ENCODE measurements at regions not wholly inside any gene's neighbourhood (a gene's known extent, or its start where the extent isn't known, plus 50 kb on each side); places are given as distances from the start of the nearest gene placed in this dataset.
"Not testable (repeated sequence)": the region's sequence is repeated elsewhere in the genome, so short reads cannot be mapped to it uniquely, and the experiment has no call there.

DNA sequence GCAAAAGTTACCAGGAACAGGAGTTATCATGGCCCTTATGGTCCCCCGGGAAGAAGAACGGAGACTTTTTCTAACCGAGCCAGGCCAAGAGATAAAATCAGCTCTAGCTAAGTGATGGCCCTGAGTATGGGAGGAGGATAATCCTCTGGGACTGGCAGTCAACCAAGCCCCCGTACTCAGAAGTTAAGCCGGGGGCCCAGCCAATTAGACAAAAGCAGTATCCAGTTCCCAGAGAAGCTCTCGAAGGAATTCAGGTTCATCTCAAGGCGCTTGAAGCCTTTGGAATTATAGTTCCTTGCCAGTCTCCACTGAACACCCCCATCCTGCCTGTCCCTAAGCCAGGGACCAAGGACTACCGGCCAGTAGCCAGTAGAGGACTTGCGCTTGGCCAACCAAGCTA is 365.3 kb upstream of the TCF4 start:
- DNase-seq (ENCODE audit: low read depth) = no peak

- not testable (repeated sequence) for DNase-seq (ENCODE audit: low read depth)
Observed at GRCh38 chr18:55951738-55952137, 363.7 kb upstream of the TCF4 start.

DNA sequence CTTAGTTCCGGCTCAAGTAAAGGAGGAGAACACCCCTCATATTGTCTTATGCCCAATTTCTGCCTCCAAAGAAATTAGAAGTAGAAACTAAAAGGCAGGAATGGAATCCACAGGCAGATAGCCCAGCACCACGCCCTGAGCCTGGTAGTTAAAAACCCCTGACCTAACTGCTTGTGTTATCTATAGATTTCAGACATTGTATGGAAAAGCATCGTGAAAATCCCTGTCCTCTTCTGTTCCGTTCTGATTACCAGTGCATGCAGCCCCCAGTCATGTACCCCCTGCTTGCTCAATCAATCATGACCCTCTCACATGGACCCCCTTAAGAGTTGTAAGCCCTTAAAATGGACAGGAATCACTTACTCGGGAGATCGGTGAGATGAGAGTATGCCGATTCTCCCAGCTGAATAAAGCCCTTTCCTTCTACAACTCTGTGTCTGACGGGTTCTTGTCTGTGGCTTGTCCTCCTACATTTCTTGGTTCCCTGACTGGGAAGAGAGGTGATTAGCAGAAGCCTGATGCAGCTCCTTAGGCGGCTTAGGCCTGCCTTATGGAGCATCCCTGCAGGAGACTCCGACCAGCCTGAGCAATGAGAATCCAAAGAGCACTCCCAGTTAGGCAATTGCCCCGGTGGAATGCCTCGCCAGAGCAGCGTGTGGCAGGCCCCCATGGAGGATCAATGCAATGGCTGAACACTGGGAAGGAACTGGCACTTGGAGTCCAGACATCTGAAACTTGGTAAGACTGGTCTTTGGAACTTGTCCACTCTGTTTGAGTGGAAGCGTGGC is 362.6 kb upstream of the TCF4 start:
- no peak for DNase-seq (ENCODE audit: low read depth)

- no peak for DNase-seq (ENCODE audit: low read depth)
Observed at GRCh38 chr18:55934821-55935220, 346.8 kb upstream of the TCF4 start.

GRCh38 chr18:55932675-55933074 is 344.7 kb upstream of the TCF4 start:
- no peak for DNase-seq (ENCODE audit: low read depth)

DNA sequence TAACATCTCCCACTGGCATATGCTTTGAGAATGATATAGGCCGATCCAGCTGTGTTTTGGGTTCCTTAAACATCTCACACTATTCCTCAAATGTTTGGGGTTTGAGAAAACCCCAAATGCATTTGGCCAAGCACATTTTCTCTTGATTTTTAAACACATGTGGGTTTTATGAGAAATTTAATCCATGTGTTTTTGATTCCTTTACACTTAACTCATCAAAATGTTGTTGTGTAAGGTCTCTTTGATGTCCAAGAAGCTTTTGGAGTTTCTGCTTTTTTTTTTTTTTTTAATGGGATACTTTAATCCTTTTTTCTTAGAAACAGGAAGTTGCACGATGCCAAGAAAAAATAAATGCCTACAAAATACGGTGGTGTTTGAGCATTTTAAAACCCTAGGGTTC is 339.8 kb upstream of the TCF4 start:
- no peak for DNase-seq (ENCODE audit: low read depth)

DNA sequence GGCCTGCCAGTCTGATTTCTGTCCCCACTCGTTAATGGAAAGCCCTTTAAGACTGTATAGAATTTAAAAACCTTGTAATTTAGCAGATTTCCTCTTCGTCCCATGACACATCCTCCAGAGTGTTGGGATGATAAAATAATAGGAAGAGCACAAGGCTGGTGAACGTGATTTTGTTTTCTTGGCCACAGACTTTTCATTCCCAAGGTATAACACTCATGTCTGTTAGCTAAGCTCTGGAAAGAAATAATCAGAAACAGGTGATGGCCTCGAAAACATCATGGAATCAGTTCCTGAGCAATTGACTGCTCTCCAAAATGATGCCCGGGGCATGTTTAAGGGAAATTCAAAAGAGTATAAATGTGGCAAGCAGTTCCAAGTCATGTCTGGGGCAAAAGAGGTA is 337.8 kb upstream of the TCF4 start:
- no peak for DNase-seq (ENCODE audit: low read depth)

DNA sequence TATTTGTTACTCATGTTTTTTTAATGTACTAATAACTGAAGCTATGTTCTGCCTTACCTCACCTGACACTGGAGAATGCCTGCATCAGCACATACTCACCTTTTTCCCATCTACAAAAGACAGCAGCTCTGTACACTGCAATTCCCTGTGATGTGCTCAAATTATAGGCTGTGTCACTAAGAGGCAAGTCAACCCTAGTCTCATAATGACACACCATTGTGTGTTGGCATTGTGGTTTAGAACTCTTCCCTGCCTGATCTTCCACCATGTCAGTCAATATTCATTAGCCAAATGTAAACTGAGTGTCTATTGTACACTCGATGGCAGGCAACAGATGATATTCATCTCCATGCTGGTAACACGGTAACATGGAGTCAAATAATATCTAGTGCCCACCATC is 332.1 kb upstream of the TCF4 start:
- no peak for DNase-seq (ENCODE audit: low read depth)

GRCh38 chr18:55918444-55918843 is 330.5 kb upstream of the TCF4 start:
- no peak for DNase-seq (ENCODE audit: low read depth)

DNA sequence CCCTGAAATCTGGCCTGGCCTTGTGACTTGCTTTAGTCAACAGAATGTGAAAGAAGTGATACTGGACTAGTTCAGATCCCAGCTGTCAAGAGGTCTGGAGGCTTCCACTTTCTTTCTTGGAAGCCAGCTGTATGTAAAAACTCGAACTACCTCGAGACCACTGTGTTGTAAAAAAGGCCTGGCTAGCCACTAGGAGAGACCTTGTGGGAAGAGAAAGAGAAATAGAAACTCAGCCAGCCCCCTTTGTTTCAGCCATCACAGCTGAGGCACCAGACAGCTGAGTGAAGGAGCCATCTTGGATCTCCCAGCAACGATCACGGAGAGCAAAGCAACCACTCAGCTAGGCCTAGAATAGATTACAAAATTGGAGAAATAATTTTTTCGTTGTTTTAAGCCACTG is 324.9 kb upstream of the TCF4 start:
- DNase-seq (ENCODE audit: low read depth) = no peak

DNA sequence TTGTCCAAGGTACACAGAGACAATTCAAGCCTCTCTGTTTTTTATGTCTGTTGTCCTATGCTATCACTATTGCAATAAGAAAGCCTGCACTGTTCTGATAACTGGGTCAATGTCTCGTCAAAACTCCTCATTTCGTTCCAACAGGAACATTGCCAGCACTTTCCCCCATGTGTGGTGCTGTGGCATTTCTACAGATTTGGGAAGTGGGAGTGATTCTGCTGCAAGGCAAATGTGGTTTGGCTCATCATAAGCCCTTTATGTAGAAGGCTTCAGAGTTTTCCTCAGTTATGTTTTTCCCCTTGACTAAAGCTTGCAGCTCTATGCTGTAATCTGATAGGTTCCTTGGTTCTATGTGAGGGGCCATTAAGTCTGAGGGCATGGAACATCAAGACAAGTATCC is 324.1 kb upstream of the TCF4 start:
- no peak for DNase-seq (ENCODE audit: low read depth)

DNA sequence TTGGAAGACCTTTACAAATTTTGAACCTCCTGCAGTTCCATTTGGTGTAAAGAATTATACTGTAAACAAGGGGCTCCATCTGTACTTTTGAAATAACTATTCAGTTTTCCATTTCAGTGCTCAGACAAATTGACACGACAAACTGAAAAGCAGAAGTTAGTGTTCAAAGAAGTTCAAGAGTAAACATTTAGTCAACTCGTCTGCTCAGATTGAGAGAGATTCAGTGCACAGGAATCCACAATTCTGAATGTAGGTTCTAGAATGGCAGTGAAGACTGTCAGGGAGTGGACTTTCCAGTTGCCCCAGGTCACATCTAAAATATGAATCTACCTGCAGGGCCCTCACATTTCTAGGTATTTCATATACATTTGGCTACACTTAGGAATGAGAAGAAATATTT is 322.3 kb upstream of the TCF4 start:
- no peak for DNase-seq (ENCODE audit: low read depth)

DNA sequence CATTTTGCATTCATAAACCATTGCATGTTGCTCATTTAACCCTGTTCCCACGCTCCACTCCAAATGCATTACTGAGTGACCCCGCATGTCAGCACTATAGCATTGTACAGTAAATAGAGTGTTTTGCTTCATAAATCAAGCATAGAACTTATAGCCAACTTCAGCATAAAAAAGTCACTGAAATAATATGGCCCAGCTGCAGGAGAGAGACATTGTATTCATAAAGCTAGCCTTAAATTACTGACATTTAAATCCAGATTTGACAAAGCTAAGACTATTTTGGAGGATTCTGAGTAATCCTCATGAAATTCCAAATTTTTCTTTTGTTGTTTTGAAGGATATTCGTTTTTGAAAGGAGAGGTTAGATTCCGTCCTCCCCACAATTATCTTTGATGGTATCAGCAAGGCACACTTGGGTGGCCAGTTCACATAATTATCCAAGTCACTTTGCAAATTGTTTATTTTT is 320.9 kb upstream of the TCF4 start:
- DNase-seq (ENCODE audit: low read depth) = no peak

GRCh38 chr18:55907453-55908175 is 319.6 kb upstream of the TCF4 start:
- no peak for DNase-seq (ENCODE audit: low read depth)

- DNase-seq (ENCODE audit: low read depth) = no peak
Observed at GRCh38 chr18:55906536-55906935, 318.5 kb upstream of the TCF4 start.

- DNase-seq (ENCODE audit: low read depth) = no peak
Observed at GRCh38 chr18:55903911-55904310, 315.9 kb upstream of the TCF4 start.

- DNase-seq (ENCODE audit: low read depth) = no peak
Observed at GRCh38 chr18:55900380-55900779, 312.4 kb upstream of the TCF4 start.

DNA sequence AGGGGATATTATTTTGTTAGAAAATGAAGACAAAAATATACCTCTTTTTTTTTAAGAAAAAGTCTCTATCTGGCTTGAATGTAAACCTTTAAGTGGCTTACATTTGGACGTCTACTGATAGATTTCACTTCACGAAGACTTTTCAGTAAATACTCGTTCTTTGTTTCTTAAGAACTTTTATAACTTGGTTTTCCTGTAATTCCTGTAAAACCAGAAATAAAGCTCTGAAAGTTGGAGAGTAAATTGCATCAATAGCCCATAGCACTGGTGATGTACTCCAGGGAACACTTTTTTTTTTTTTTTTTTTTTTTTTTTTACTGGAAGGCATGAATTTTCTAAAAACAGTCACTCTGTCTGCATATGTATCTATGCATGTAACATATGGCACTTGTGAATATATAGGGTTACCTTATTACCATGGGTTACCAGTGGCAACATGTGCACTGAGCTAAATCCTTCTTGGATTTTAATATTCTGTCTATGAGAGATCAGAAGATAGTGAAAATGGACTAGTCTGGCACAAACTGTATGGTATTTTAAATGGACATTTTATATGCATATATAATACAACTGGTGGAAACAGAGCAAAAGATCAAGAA is 309.2 kb upstream of the TCF4 start:
- no peak for DNase-seq (ENCODE audit: low read depth)

DNA sequence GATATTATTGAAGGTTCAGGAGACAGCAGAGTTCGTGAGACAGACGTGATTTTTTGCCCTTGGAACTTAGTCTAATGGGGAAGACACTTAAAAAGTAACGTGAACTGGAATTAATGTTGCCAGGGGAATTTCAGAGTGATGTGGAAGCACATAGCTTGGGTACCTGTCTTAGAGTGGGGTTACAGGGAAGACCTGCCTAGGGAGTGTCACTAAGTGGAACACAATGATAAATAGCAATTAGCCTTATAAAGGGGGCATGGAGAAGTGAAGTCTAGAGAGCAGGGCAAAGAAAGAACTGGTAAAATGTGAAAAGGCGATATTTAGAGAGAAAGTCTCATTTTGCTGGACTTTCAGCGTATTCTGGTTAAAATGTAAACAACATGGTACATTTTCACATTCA is 306.0 kb upstream of the TCF4 start:
- no peak for DNase-seq (ENCODE audit: low read depth)

DNA sequence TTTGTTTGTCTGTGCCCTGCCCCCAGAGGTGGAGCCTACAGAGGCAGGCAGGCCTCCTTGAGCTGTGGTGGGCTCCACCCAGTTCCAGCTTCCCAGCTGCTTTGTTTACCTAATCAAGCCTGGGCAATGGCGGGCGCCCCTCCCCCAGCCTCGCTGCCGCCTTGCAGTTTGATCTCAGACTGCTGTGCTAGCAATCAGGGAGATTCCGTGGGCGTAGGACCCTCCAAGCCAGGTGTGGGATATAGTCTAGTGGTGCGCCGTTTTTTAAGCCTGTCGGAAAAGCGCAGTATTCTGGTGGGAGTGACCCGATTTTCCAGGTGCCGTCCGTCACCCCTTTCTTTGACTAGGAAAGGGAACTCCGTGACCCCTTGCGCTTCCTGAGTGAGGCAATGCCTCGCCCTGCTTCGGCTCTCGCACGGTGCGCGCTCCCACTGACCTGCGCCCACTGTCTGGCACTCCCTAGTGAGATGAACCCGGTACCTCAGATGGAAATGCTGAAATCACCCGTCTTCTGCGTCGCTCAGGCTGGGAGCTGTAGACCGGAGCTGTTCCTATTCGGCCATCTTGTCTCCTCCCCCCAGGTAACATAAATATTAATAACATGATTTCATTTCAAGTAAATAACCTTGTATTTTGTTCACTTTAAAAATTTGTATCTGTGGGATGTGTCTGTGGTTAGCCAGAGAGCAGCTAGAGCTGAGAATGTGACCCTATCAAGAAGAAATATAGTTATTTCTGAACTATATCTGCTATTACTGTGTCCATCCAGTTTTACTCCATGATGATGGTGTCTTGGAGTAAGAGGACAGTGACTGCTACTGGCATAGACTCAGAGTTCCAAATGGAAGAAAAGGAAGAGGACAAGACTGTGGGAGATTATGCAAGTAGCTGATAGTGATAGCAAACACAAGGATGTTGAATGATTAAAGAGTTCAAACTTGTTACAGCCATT is 305.1 kb upstream of the TCF4 start:
- peak; percentile 7 for DNase-seq (ENCODE audit: low read depth)

GRCh38 chr18:55886886-55887285 is 298.9 kb upstream of the TCF4 start:
- no peak for DNase-seq (ENCODE audit: low read depth)

- no peak for DNase-seq (ENCODE audit: low read depth)
Observed at GRCh38 chr18:55884498-55884897, 296.5 kb upstream of the TCF4 start.

All from CMK (cell line).